ENCODE measurements at regions not wholly inside any gene's neighbourhood (a gene's known extent, or its start where the extent isn't known, plus 50 kb on each side); places are given as distances from the start of the nearest gene placed in this dataset.

DNA sequence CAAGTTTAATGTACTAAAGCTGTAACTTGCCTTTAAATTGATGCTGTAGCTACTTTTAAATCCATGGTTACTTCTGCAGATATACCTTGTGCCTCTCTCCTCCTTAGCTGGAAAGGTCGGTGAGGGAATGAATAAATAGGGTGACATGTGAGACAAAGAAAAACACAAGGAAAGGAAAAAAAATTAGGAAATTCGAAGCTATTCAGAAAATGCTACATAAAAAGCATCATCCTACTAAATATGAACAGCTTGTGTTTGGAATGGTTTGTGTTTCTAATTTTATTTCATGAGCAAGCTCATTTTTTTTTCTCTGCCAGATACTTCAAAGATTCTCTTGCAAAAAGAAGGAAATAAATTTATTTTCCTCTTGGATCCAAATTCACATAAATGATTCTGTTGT, 186.3 kb upstream of the NUDT4 start:
- TF ChIP-seq CTCF (IDR thresholded peaks at IDR 0.05) (no peak), GATA2 (CRISPR knock-in tag; IDR thresholded peaks at IDR 0.05) (no peak), RAD21 (IDR thresholded peaks at IDR 0.05; ENCODE audit: low read length) (no peak), FOSL2 (IDR thresholded peaks at IDR 0.05; ENCODE audit: borderline replicate concordance, low read depth) (no peak), POLR2AphosphoS5 (IDR thresholded peaks at IDR 0.05; ENCODE audit: low read depth, low read length) (no peak), MXI1 (IDR thresholded peaks at IDR 0.05; ENCODE audit: low read depth, low read length) (no peak), RFX5 (IDR thresholded peaks at IDR 0.05; ENCODE audit: low read length) (no peak), TEAD4 (IDR thresholded peaks at IDR 0.05; ENCODE audit: borderline replicate concordance, insufficient read depth) (no peak), YY1 (IDR thresholded peaks at IDR 0.05; ENCODE audit: low read depth) (no peak), SMC3 (IDR thresholded peaks at IDR 0.05; ENCODE audit: low read depth, low read length) (no peak), MAX (IDR thresholded peaks at IDR 0.05; ENCODE audit: low read depth) (no peak), NRF1 (IDR thresholded peaks at IDR 0.05; ENCODE audit: low read depth, low read length) (no peak), EZH2phosphoT487 (IDR thresholded peaks at IDR 0.05; ENCODE audit: borderline replicate concordance, low read depth) (no peak)
- TF ChIP-seq, protein P1, sequence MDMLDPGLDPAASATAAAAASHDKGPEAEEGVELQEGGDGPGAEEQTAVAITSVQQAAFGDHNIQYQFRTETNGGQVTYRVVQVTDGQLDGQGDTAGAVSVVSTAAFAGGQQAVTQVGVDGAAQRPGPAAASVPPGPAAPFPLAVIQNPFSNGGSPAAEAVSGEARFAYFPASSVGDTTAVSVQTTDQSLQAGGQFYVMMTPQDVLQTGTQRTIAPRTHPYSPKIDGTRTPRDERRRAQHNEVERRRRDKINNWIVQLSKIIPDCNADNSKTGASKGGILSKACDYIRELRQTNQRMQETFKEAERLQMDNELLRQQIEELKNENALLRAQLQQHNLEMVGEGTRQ (IDR thresholded peaks at IDR 0.05; ENCODE audit: borderline replicate concordance, low read depth, low read length): no peak

All from SK-N-SH (cell line).